Activated CD4-positive, CD25-positive, alpha-beta regulatory T cell treated with anti-CD3 and anti-CD28 coated beads, Interleukin-2, amount 50 U/mL, for 16 hours (primary cell): ENCODE measurements at regions not wholly inside any gene's neighbourhood (a gene's known extent, or its start where the extent isn't known, plus 50 kb on each side); places are given as distances from the start of the nearest gene placed in this dataset.

Experiments used
- DNase-seq: peaks from one replicate; pipeline ENCODE4 v3.0.0-alpha.2; 2020; ENCODE audit warnings: low read depth, low spot score

DNA sequence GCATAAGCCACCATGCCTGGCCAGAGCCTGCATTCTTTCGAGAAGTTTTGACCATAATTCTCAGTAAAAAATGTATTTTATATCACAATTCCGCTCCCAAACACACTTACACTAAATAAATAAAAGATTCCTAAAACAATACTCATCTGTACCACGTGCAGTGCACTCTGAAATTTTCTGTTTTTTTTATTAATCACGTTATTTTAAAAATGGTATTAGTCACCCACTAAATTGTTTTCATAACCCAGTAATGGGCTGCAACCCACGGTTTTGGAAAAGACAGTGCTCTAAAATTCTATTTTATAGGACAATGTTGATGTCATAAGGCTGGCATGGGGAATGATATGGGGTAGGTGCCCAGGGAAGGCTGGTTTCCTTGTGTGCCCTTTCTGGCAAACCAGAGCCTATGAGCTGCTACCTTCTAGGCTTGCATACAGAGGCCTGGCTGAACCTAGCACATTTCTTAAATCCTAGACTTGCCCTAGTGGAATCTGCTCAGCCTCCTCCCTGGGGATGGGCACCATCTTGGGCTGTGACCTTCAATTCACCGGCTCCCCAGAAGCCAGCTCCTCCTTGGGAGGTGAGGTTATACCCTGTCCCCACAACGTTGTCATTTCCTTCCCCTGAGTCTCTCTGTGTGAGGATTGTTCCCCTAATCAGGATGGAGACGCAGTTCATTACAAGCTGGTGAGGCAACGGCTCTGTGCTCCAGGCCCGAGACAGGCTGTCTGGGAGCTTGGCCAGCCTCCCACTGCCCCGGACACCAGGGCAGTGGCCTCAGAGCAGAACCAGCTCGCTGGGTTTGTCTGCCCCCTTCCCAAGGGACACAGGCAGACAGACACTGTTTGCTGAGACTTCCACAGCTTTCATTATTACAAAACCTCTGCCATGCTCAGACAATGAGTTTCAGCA is 116.5 kb upstream of the NAV2 start:
- DNase-seq, result no peak

DNA sequence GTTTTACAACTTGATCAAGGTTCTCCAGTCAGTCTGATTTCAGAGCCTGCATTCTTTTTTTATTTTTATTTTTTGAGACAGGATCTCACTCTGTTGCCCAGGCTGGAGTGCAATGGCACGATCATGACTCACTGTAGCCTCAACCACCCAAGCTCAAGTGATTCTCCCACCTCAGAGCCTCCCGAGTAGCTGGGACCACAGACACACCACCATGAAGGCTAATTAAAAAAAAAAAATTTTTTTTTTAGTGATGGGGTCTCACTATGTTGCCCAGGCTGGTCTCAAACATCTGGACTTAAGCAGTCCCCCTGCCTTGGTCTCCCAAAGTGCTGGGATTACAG is 117.2 kb upstream of the NAV2 start:
- no peak for DNase-seq

DNA sequence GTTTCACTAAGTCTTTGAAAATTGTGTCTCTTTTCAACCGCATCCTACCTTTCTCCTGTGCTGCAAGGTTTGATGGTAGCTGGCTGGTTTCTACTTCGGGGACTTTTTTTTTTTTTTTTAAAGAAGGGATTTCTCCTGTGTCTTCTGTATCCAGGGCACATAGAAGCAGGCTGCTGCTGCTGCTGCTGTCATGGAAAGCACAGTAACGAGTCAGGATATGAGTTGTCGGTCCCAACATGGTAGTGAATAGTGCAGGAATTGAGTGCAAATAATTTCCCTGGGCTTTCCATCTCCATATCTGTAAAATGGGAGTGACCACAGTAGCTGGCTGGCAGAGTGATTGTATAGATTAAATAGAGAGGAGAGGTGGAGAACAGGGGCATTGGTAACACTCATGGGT is 118.3 kb upstream of the NAV2 start:
- no peak for DNase-seq

DNA sequence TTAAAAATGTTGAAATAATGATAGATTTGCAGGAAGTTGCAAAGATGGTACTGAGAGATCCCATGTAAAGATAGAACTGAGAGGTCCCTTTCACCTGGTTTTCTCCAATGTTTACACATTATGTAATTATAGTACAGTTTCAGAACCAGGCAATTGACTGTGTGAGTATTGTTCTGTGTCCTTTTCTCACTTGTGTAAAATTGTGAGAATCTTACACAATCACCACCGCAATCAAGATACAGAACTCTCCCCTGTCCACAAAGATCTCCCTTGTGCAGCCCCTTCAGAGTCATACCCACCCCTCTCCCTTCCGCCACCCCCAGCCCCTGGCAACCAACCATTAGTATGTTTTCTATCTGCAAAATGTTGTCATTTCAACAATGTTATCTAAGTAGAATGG is 119.8 kb upstream of the NAV2 start:
- DNase-seq, result no peak

DNA sequence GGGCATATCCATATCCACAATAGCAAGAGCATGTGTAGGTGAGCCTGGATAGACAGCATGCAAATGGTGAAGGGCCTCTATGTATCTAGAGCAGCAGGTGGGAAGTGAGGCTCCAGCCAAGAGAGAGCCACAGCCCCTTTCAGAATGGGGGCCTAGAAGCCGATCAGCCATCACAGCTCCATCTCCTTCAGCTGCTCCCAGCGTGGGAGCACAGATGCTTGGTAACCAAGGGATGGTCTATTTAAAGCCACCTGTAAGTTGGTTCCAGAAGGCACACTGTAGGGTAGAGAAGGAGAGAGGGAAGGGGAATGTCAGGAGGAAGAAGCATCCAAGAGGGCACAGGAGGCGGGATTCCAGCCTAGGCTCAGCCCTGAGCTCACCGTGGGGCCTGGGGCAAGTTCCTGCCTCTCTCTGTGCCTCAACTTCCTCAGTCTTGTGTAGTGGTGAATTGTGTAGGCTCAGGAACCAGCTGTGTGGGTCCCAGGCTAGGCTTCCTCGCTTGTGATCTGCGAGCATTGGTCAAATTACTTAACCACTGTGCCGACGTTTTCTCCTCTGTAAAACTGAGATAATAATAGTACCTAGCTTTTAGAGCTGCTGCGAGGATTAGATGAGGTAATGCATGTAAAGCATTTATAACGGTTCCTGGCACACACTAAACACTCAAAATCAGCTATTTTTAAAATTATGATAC is 122.9 kb upstream of the NAV2 start:
- no peak for DNase-seq

DNA sequence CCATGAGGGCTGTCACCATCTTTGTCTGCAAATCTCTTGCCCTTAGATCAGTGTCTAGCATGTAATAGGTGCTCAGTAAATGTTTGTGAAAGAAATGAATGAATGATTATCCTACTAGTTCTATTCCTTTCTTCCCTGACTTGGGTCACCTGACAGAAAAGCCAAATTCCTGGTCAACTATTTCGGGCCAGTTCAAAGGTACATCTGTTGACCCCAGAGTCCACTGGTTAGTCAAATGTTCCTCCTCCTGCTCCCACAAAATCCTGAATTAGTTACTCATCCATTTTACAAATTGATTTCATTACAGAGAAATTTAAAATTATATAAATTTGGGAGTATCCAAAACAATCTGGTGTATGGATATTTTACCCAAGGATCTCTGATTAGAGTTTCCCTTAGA is 124.7 kb upstream of the NAV2 start:
- no peak for DNase-seq

DNA sequence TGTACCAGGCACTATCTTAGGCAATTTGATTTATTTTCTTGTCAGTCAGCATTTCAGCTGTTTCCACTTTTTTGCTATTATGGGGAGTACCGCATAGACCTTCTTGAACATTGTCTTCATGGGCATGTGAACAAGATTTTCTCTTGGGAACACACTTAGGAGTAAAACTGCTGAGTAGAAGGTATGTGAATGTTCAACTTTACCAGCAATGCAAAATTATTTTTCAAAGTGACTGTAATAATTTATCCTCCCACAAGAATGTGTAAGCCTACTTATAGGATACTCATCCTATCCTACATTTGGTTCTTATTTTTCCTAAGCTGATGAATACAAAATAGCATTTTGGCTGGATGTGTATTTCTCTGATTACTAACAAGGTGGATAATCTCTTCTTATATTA is 132.0 kb upstream of the NAV2 start:
- no peak for DNase-seq

DNA sequence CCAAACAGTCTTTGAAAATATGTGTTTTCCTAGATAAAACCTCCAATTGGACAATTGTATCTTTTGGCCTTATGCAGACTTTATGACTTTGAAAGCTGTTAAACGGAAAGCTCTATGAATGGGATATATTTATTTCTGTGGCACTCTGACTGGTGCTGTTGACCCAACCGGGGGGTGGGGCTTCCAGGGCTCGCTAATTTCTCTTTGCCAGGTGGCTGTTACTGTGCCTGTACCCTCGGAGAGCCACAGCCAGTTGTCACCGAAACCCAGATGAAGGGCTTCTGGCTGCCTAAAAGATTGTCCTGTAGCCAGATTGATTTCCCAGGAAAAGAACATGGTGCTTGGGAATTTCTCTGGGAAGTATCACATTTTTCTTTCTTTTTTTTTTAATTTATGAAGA is 132.7 kb upstream of the NAV2 start:
- no peak for DNase-seq

DNA sequence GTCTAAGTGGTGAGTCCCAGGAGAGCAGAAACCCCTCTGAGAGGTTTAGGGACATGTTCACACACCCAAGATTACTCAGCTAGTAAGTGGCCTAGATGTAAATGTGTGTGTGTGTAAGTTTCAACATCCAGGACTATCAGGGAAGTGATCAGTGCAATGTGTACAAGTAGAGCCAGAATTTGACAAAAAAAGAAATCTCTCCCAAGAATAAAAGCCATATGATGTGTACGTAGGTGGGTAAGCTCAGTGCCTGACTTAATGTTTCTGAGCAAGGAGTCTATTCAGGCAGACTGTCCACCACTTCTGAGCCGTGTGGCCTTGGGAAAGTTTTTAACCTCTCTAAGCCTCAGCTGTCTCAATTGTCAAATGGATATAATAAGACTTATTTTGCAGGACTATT is 133.8 kb upstream of the NAV2 start:
- no peak for DNase-seq

DNA sequence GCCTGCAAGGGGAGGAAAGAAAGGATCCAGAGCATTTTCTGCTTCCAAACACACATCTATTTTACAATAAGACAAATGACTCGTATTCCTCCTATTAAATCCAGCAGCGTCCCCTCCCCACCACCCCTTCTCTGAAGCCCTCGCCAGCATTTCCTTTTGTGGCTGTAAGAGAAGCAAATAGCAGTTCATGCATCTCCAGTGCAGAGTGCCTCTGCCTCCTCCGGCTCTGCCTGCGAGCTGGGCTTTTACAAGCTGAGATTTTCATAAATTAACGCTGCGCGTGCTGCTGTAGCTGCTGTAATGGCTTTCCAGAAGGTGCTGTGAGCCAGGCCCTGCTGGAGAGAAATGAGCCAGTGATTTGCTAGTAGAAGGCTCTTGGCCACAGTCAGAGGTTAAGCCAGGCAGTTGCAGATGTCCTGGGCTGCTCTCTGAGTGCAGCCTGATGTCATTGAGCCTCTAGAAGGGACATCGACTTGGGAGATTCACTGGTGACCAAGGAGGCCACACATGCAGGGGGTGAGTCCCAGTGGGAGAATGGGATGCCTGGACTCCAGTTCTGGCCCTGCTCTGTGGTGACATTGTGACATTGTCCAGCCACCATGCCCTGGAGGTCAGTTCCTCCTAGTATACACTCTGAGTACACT is 134.5 kb upstream of the NAV2 start:
- no peak for DNase-seq

DNA sequence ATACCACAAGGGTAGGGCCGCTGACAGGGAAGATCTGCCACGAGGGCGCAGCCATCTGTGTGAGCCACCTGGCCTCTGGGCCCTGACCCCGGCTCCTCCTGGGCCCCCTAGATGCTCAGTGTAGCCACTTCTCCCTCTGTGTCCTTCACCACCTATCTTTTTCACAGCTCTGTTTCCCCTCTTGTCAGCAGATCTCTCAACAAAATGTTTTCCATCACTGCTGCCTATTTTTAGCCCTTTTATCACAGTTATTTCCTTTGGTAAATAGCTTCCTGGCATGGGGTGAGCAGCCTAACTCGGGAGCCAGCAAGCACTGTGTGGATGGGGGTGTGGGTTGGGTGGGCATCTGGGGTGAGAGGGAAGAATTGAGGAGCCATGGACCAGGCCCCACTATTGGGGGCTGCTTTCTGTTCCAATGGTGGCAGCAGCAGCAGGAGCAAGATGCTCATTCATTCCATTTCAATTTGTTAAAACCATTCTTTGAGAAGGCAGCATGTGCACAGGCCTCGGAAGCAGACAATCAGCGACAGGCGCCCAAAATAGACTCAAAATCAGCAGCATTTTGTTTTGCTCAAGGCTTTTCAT is 135.2 kb upstream of the NAV2 start:
- DNase-seq, result no peak

DNA sequence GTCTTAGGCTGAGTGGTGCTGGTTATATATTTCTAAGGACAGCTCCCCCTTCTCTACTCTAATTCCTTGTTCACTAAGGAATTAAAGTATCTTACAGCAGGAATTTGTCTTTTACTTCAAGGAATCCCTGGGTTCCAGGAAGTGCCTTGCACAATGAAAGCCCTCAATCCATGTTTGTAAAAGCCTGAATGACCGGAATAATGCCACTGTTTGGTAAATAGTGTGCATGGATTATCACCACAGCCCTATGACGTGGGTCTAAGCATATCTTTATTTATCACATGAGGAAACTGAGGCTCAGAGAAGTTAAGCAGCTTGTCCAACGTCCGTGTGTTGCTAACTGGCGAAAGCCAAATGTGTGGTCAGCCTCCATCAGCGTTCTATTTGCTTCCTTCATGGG is 135.7 kb upstream of the NAV2 start:
- no peak for DNase-seq

DNA sequence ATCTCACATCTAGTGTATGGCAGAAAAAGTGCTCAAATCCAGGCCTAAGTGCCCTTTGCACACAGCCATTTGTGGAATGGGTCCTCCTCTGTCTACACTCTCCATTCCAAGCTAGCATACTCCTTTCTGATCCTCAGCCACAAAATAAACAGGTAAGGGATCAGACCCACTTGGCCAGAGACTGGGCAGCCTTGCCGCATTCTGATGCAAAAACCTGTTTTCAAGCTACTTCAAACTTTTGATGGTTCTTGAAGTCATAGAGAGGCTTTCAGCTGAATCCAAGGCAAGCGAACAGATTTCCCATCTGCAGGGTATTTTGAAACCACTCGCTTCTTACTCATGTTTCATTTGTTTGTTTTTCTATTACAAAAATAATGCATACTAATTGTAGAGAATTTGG is 136.6 kb upstream of the NAV2 start:
- DNase-seq, result no peak

DNA sequence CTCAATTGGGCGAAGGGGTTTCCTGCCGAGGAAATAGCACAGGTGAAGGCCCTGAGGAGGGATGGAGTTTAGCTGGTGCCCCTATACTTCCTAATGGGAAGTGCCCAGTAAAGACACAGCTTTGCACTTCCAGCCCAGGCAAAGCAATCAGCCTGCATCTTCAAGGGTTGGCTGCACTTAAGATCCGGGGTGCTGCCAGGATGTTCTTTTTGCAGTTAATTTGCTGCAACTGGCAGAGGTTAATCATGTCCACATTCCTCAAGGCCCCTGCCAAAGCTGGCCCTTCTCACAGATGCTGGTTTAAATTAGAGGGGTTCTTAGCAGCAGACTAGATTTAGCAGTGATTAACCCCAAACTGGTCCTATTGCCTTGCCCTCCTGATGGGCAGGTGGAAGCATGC is 137.7 kb upstream of the NAV2 start:
- DNase-seq, result no peak

DNA sequence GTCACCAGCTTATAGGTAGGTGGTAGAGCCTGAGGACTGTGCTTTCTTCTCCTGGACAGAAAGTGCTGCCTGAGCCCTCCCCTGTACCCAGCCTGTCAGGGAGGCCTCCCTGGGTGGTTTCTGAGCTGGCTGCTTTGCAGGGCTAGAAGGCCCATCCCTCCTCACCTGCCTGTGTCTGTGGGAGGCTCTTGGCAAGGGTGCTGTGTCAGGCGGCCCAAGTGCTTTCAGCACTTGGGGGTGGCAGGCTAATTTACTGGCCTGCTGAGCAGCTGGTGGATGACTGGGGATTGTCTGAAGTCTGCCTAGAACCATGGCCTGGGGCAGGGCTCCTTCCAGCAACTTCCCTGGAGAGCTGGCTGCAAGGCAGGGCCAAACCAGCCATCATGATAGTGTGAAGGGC is 139.0 kb upstream of the NAV2 start:
- no peak for DNase-seq

DNA sequence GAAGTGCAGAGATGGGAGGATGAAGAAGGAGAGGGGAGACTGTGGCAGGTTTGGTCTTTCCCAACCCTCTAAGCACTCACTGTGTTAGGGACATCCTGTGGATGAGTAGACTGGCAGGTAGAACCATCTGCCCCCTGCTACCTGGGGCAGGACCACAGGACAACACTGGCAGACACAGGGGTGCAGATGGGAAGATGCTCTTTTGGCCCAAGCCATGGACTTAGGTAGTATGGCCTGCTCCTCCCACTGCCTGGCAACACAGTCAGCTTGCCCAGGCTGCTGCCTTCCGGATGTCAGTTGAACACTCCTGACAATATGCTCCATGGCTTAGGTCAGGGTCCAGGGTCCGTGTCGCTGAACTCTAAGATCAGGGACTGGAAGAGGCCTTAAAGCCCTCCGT is 140.7 kb upstream of the NAV2 start:
- DNase-seq, result no peak

DNA sequence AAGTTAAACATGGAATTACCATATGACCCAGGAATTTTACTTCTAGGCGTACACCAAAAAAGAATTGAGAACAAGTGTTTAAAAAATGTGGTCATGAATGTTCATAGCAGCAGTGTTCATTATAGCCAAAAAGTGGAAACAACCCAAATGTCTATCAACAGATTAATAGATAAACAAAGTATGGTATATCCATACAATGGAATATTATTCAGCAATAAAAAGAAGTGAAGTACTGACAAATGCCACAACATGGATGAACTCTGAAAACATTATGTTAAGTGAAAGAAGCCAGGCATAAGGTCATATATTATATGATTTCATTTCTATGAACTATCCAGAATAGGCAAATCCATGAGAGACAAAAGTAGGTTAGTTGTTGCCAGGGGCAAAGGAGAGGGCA is 141.7 kb upstream of the NAV2 start:
- no peak for DNase-seq

DNA sequence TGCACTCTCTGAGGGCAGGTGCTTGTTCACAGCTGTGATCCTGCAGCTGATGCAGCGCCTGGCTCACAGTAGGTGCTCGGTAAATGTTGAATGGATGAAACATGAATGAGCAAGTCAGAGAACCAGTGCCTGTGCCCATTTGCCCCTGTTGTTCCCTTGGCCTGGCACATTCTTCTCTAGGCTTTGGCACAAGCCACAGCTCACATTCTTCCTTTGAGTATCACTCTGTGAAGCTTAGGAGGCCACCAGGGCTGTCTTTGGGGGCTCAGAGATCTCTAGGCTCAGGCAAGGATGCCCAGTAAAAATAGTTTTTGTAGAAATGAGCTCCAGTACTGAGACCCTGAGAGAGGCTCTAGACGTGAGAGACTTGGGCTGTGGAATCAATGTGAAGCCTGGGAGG is 144.6 kb upstream of the NAV2 start:
- DNase-seq, result no peak

DNA sequence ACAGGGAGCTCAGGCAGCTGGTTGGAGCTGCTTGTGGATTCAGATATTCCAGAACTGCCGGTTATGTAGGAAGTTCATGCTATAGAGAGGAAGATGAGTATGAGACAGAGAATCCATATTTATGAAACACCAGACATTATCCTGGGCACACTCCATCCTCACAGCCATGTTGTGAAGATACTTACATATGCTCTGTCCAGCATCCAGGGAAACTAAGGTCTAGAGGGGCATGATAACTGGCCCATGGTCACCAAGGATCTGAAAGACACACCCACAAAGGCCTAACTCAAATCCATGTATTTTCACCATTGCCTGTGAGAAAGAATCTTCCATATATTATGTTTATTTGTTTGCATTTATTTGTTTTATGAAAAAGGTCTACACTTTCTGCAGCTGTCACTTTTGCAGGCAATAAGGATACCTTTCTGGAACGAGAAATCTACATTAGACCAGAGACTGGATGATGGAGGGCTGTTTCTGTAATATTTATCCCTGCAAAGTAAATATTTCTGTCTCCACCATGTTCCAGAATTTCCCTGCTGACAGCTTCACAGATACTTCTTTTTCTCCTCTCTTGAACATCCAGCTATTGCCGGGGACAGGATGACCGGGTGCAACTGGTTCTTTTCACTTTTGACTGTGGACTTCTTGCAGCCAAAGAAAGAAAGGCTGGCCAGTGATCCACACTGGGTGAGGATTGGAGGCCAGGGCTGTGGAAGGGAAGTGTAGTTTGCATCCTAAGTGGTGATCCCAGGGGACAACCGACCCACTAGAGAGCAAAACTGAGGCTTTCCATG is 145.9 kb upstream of the NAV2 start:
- no peak for DNase-seq

DNA sequence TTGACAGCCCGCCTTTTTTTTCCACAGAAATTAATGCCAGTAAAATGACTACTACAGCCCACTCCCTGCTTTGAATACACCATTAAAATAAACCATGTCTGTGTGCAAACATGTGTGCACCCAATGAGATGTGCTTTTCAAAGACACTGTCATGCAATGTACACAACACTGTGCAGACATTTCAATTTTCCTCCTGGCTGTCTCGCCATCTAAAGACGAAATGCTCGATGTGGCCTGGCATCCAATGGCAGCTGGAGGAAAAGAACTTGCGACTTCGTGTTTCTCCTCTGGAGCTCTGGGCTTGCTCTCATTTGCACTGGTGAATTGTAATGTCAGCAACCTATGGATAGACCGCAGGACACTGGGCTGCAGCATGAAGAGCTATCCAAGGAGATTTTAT is 147.0 kb upstream of the NAV2 start:
- no peak for DNase-seq

DNA sequence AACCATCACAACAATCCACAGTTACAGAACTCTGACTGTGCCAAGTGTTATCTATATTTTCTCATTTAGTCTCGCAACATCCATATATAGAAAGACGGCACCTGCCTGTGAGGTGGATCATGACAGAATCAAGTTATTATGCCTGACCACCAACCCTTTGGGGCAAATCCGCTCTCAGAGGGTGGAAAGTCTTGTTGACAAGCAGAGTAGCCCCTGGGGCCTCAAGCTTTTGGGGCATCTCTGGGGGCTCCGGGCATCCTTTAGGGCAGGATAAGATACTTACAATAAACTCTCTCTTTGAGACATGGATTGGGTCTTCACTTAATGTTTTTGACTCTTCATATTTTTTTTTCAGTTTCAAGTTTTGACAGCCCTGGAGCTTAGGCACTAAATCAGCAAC is 150.5 kb upstream of the NAV2 start:
- DNase-seq, result no peak

DNA sequence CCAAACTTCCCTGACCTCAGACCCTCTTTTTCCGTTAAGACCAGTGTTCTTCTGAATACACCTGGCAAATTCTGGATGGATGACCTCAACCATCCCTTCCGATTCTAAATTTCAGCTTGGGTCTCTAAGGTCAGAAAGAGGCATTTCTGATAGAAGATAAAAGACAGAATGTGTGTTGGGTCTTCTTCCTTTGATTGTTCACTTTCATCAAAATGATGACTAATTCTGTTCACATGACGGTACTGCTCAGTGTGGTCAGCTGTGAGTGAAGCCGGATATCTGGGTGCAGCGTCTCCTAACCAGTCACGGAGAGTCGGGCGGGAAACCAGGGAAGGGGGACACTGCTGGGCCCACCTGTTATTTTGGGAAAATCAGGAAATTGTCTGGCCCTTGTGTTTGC is 151.6 kb upstream of the NAV2 start:
- no peak for DNase-seq
